HG03064 (cell line): ENCODE measurements at regions not wholly inside any gene's neighbourhood (a gene's known extent, or its start where the extent isn't known, plus 50 kb on each side); places are given as distances from the start of the nearest gene placed in this dataset.
"Not testable (repeated sequence)": the region's sequence is repeated elsewhere in the genome, so short reads cannot be mapped to it uniquely, and the experiment has no call there.

Experiments used
- ATAC-seq: cut with Tn5 transposase; IDR thresholded peaks from one replicate; pipeline ENCODE4 v1.9.1; 2021; ENCODE audit warnings: low read depth; ENCODE audit not compliant: unreplicated experiment

GRCh38 chr16:14384745-14385144 lies 245.3 kb downstream of the PARN start:
- no peak for ATAC-seq

GRCh38 chr16:14383844-14384243 lies 246.2 kb downstream of the PARN start:
- ATAC-seq: not testable (repeated sequence)

- no peak for ATAC-seq
These were observed 251.2 kb downstream of the PARN start for GRCh38 chr16:14378689-14379467.

GRCh38 chr16:14378131-14378551 lies 251.9 kb downstream of the PARN start:
- ATAC-seq: no peak

- no peak for ATAC-seq
These were observed 252.7 kb downstream of the PARN start for GRCh38 chr16:14377326-14377725.

GRCh38 chr16:14375132-14375491 lies 254.9 kb downstream of the PARN start:
- no peak for ATAC-seq

GRCh38 chr16:14374451-14375131 lies 255.5 kb downstream of the PARN start:
- ATAC-seq: no peak

GRCh38 chr16:14373896-14374295 lies 256.2 kb downstream of the PARN start:
- ATAC-seq: no peak

GRCh38 chr16:14373406-14373805 lies 256.7 kb downstream of the PARN start:
- no peak for ATAC-seq

- no peak for ATAC-seq
These were observed 257.6 kb downstream of the PARN start for GRCh38 chr16:14372471-14372870.

GRCh38 chr16:14371778-14372431 lies 258.2 kb downstream of the PARN start:
- ATAC-seq: no peak

GRCh38 chr16:14370736-14371234 lies 259.3 kb downstream of the PARN start:
- ATAC-seq: no peak

GRCh38 chr16:14369734-14370598 lies 260.1 kb downstream of the PARN start:
- no peak for ATAC-seq

- ATAC-seq: no peak
These were observed 261.7 kb downstream of the PARN start for GRCh38 chr16:14368399-14368798.

- ATAC-seq: no peak
These were observed 262.9 kb downstream of the PARN start for GRCh38 chr16:14366974-14367707.

GRCh38 chr16:14366447-14366846 lies 263.6 kb downstream of the PARN start:
- ATAC-seq: no peak

GRCh38 chr16:14365200-14365851 lies 264.7 kb downstream of the PARN start:
- no peak for ATAC-seq

- ATAC-seq: no peak
These were observed 265.5 kb downstream of the PARN start for GRCh38 chr16:14364386-14365199.

GRCh38 chr16:14364112-14364385 lies 266.0 kb downstream of the PARN start:
- ATAC-seq: no peak
